Esophagus muscularis mucosa (tissue), 3 donors: ENCODE measurements at regions not wholly inside any gene's neighbourhood (a gene's known extent, or its start where the extent isn't known, plus 50 kb on each side); places are given as distances from the start of the nearest gene placed in this dataset.

Source experiments
- POLR2A ChIP-seq: fragments of 450-650 bp; IDR thresholded peaks from one replicate; pipeline ENCODE4 v1.6.1; 2017; ENCODE audit warnings: antibody characterized with exemption, moderate library complexity, mild to moderate bottlenecking, low read depth
- POLR2AphosphoS5 ChIP-seq, 2 donors: sonication (generic); formaldehyde crosslinking; IDR thresholded peaks; one replicate each; pipeline ENCODE4 v1.6.1; 2017; ENCODE audit warnings: antibody characterized with exemption in 2 of 2
- TF ChIP-seq, protein P1 (sequence below), 3 experiments: fragments of 200-600 bp in 2 of 3; fragments of 450-650 bp in 1 of 3; sonication (generic) in 2 of 3; IDR thresholded peaks; one replicate each; pipeline ENCODE4 v1.5.1; 2017 to 2019; ENCODE audit warnings: antibody characterized with exemption in 3 of 3, mild to moderate bottlenecking in 2 of 3, moderate library complexity in 1 of 3

DNA sequence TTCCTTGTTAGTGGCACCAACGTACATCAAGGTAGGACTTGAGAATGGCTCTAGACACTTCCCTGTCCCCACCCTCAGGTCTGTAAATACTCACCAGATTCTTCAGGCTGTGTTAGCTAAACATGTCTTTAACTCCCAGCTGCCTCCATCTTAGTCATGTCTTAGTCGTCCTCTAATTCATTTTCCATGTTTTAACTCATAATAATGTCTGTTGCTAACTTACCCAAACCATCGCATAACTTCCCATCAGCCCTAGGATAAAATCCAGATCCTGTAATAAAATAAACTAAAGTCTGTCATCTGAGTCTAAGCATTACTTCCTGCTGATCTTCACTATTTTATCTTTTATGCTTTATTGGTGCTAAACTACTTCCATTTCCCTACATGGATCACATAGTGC, 600.0 kb upstream of the CELF2 start:
- TF ChIP-seq POLR2A, result no peak
- TF ChIP-seq, protein P1, sequence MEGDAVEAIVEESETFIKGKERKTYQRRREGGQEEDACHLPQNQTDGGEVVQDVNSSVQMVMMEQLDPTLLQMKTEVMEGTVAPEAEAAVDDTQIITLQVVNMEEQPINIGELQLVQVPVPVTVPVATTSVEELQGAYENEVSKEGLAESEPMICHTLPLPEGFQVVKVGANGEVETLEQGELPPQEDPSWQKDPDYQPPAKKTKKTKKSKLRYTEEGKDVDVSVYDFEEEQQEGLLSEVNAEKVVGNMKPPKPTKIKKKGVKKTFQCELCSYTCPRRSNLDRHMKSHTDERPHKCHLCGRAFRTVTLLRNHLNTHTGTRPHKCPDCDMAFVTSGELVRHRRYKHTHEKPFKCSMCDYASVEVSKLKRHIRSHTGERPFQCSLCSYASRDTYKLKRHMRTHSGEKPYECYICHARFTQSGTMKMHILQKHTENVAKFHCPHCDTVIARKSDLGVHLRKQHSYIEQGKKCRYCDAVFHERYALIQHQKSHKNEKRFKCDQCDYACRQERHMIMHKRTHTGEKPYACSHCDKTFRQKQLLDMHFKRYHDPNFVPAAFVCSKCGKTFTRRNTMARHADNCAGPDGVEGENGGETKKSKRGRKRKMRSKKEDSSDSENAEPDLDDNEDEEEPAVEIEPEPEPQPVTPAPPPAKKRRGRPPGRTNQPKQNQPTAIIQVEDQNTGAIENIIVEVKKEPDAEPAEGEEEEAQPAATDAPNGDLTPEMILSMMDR (IDR thresholded peaks at IDR 0.05), result no peak
- no peak for TF ChIP-seq POLR2AphosphoS5 (IDR thresholded peaks at IDR 0.05)
